ENCODE measurements at regions not wholly inside any gene's neighbourhood (a gene's known extent, or its start where the extent isn't known, plus 50 kb on each side); places are given as distances from the start of the nearest gene placed in this dataset.

- TF ChIP-seq CTCF (conservative IDR thresholded peaks at IDR 0.05; ENCODE audit: low read depth, low read length) (no peak), EZH2 (IDR thresholded peaks at IDR 0.05; ENCODE audit: low read length, unreplicated experiment) (no peak)
These were observed 246.6 kb downstream of the TBXT start for GRCh38 chr6:165920896-165921671.
